ENCODE measurements at regions not wholly inside any gene's neighbourhood (a gene's known extent, or its start where the extent isn't known, plus 50 kb on each side); places are given as distances from the start of the nearest gene placed in this dataset.

- TF ChIP-seq CTCF (conservative IDR thresholded peaks at IDR 0.05 in 1 of 2, IDR thresholded peaks at IDR 0.05 in 1 of 2; ENCODE audit: low read depth in 1 of 2, low read length in 2 of 2) (no peak), EZH2 (IDR thresholded peaks at IDR 0.05; ENCODE audit: low read length, missing control alignments) (no peak)
Measured at GRCh38 chr20:55918471-55918870, 86.8 kb downstream of the CBLN4 start.

All from fibroblast of lung (primary cell).